Gastrocnemius medialis (tissue), 4 donors: ENCODE measurements at regions not wholly inside any gene's neighbourhood (a gene's known extent, or its start where the extent isn't known, plus 50 kb on each side); places are given as distances from the start of the nearest gene placed in this dataset.

Experiments used
- CTCF ChIP-seq, 5 experiments: fragments of 450-650 bp in 3 of 5; fragments of 200-600 bp in 2 of 5; sonication (generic) in 2 of 5; IDR thresholded peaks in 4 of 5; conservative IDR thresholded peaks in 1 of 5; 1 replicate in 4 of 5; 2 replicates in 1 of 5; pipeline ENCODE4 v1.5.1; 2016 to 2019; ENCODE audit warnings: antibody characterized with exemption in 5 of 5, mild to moderate bottlenecking in 3 of 5, moderate library complexity in 3 of 5
- POLR2A ChIP-seq, 2 donors: fragments of 450-650 bp; IDR thresholded peaks; one replicate each; pipeline ENCODE4 v1.6.1; 2017; ENCODE audit warnings: antibody characterized with exemption in 2 of 2, mild to moderate bottlenecking in 2 of 2, moderate library complexity in 2 of 2

GRCh38 chr2:187261705-187262104, 186.3 kb downstream of the CALCRL start:
- no peak for TF ChIP-seq CTCF (IDR thresholded peaks at IDR 0.05 in 4 of 5, conservative IDR thresholded peaks at IDR 0.05 in 1 of 5)
- no peak for TF ChIP-seq POLR2A (IDR thresholded peaks at IDR 0.05)
